GM12874 (cell line): ENCODE measurements at regions not wholly inside any gene's neighbourhood (a gene's known extent, or its start where the extent isn't known, plus 50 kb on each side); places are given as distances from the start of the nearest gene placed in this dataset.

Experiments
- CTCF ChIP-seq: IDR thresholded peaks from 2 replicates; pipeline ENCODE4 v1.5.1; 2011; ENCODE audit warnings: low read depth, mild to moderate bottlenecking, control low read depth, low read length, moderate library complexity; ENCODE audit not compliant: insufficient read depth

GRCh38 chr17:70278844-70279462 is 109.6 kb downstream of the KCNJ2 start:
- TF ChIP-seq CTCF, result no peak

- TF ChIP-seq CTCF, result no peak
Observed at GRCh38 chr17:70286391-70286790, 117.1 kb downstream of the KCNJ2 start.

- no peak for TF ChIP-seq CTCF
Observed at GRCh38 chr17:70288540-70289290, 119.4 kb downstream of the KCNJ2 start.

- TF ChIP-seq CTCF, result no peak
Observed at GRCh38 chr17:70290770-70291169, 121.4 kb downstream of the KCNJ2 start.

GRCh38 chr17:70292366-70292765 is 123.0 kb downstream of the KCNJ2 start:
- TF ChIP-seq CTCF, result no peak

- no peak for TF ChIP-seq CTCF
Observed at GRCh38 chr17:70295329-70295728, 126.0 kb downstream of the KCNJ2 start.

GRCh38 chr17:70295731-70296130 is 126.4 kb downstream of the KCNJ2 start:
- no peak for TF ChIP-seq CTCF
